H9 (cell line): ENCODE measurements at regions not wholly inside any gene's neighbourhood (a gene's known extent, or its start where the extent isn't known, plus 50 kb on each side); places are given as distances from the start of the nearest gene placed in this dataset.

ENCODE experiments used
- DNase-seq: peaks from one replicate; pipeline ENCODE4 v3.0.0-alpha.2; 2017
- H2AFZ ChIP-seq: one replicate; pipeline ENCODE4 v1.6.1; 2013; ENCODE audit warnings: mild to moderate bottlenecking, low read length, control low read depth, moderate library complexity
- H2AK5ac ChIP-seq: 2 replicates; pipeline ENCODE4 v1.6.1; 2013; ENCODE audit warnings: low read length, control low read depth, mixed read lengths; ENCODE audit not compliant: insufficient read length
- H2BK120ac ChIP-seq: one replicate; pipeline ENCODE4 v1.6.1; 2013; ENCODE audit warnings: low read depth, mild to moderate bottlenecking, low read length, control low read depth, inconsistent platforms; ENCODE audit not compliant: poor library complexity, severe bottlenecking
- H2BK12ac ChIP-seq: 2 replicates; pipeline ENCODE4 v1.6.1; 2013; ENCODE audit warnings: low read length, control low read depth, mixed read lengths, low read depth; ENCODE audit not compliant: insufficient read length
- H2BK15ac ChIP-seq: 2 replicates; pipeline ENCODE4 v1.6.1; 2013; ENCODE audit warnings: low read depth, low read length, control low read depth
- H2BK20ac ChIP-seq: one replicate; pipeline ENCODE4 v1.6.1; 2013; ENCODE audit warnings: low read depth, mild to moderate bottlenecking, low read length, control low read depth, inconsistent platforms; ENCODE audit not compliant: poor library complexity, severe bottlenecking
- H2BK5ac ChIP-seq: 2 replicates; pipeline ENCODE4 v1.6.1; 2013; ENCODE audit warnings: low read length, control low read depth, mixed read lengths; ENCODE audit not compliant: insufficient read length
- H3K14ac ChIP-seq: 2 replicates; pipeline ENCODE4 v1.6.1; 2013; ENCODE audit warnings: low read length, control low read depth; ENCODE audit not compliant: insufficient read depth
- H3K18ac ChIP-seq: 2 replicates; pipeline ENCODE4 v1.6.1; 2013; ENCODE audit warnings: low read depth, mild to moderate bottlenecking, mixed read lengths, low read length, control low read depth; ENCODE audit not compliant: insufficient read length
- H3K23ac ChIP-seq: 2 replicates; pipeline ENCODE4 v1.6.1; 2013; ENCODE audit warnings: low read length, control low read depth, mixed read lengths, low read depth; ENCODE audit not compliant: insufficient read length
- H3K23me2 ChIP-seq: 2 replicates; pipeline ENCODE4 v1.6.1; 2013; ENCODE audit warnings: low read depth, mild to moderate bottlenecking, mixed read lengths, low read length, control low read depth; ENCODE audit not compliant: insufficient read length, poor library complexity, severe bottlenecking
- H3K27ac ChIP-seq: 2 replicates; pipeline ENCODE4 v1.5.1; 2013; ENCODE audit warnings: low read length, control low read depth, mixed read lengths, low read depth; ENCODE audit not compliant: insufficient read length
- H3K27me3 ChIP-seq: 2 replicates; pipeline ENCODE4 v1.6.1; 2013; ENCODE audit warnings: low read length, control low read depth, inconsistent platforms; ENCODE audit not compliant: insufficient read depth
- H3K4ac ChIP-seq: 2 replicates; pipeline ENCODE4 v1.6.1; 2013; ENCODE audit warnings: low read depth, mild to moderate bottlenecking, control low read depth, inconsistent platforms, low read length, moderate library complexity
- H3K4me1 ChIP-seq: 2 replicates; pipeline ENCODE4 v1.6.1; 2013; ENCODE audit warnings: low read length, control low read depth, inconsistent platforms; ENCODE audit not compliant: insufficient read depth
- H3K4me2 ChIP-seq: 2 replicates; pipeline ENCODE4 v1.6.1; 2013; ENCODE audit warnings: low read length, control low read depth, mixed read lengths; ENCODE audit not compliant: insufficient read length, insufficient read depth
- H3K56ac ChIP-seq: 2 replicates; pipeline ENCODE4 v1.6.1; 2013; ENCODE audit warnings: low read depth, mild to moderate bottlenecking, mixed read lengths, low read length, control low read depth; ENCODE audit not compliant: insufficient read length
- H3K79me1 ChIP-seq: 2 replicates; pipeline ENCODE4 v1.6.1; 2013; ENCODE audit warnings: low read depth, mild to moderate bottlenecking, moderate library complexity, low read length, control low read depth, inconsistent platforms; ENCODE audit not compliant: insufficient read depth, poor library complexity, severe bottlenecking
- H3K79me2 ChIP-seq: 2 replicates; pipeline ENCODE4 v1.6.1; 2013; ENCODE audit warnings: low read length, control low read depth, inconsistent platforms; ENCODE audit not compliant: insufficient read depth
- H3K9ac ChIP-seq: 2 replicates; pipeline ENCODE4 v1.6.1; 2013; ENCODE audit warnings: low read length, control low read depth, mixed read lengths; ENCODE audit not compliant: insufficient read length; ENCODE audit errors: extremely low read depth
- H3K9me3 ChIP-seq: one replicate; pipeline ENCODE4 v1.6.1; 2013; ENCODE audit warnings: low read depth, low read length, inconsistent platforms; ENCODE audit not compliant: control insufficient read depth
- H3T11ph ChIP-seq: one replicate; pipeline ENCODE4 v1.6.1; 2013; ENCODE audit warnings: mild to moderate bottlenecking, low read length, control low read depth, inconsistent platforms
- H4K20me1 ChIP-seq: one replicate; pipeline ENCODE4 v1.6.1; 2013; ENCODE audit not compliant: control insufficient read depth, insufficient read length, insufficient read depth
- H4K5ac ChIP-seq: 2 replicates; pipeline ENCODE4 v1.6.1; 2013; ENCODE audit warnings: low read depth, mild to moderate bottlenecking, mixed read lengths, low read length, control low read depth; ENCODE audit not compliant: insufficient read length
- H4K8ac ChIP-seq: replicated peaks from 2 replicates; pipeline ENCODE4 v1.6.1; 2013; ENCODE audit warnings: low read length, control low read depth, mixed read lengths, low read depth; ENCODE audit not compliant: insufficient read length
- H4K91ac ChIP-seq: 2 replicates; pipeline ENCODE4 v1.6.1; 2013; ENCODE audit warnings: low read depth, mild to moderate bottlenecking, moderate library complexity, mixed read lengths, low read length, control low read depth; ENCODE audit not compliant: insufficient read length
- H3K27ac Mint-ChIP-seq, 3 experiments: 2 replicates in 2 of 3; 3 replicates in 1 of 3; pipeline ENCODE4 v1.8.0; 2020 to 2021; ENCODE audit warnings: mixed read lengths in 3 of 3, mild to moderate bottlenecking in 1 of 3, moderate library complexity in 1 of 3
- H3K27me3 Mint-ChIP-seq: 2 replicates; pipeline ENCODE4 v1.8.0; 2021; ENCODE audit warnings: low read depth, mild to moderate bottlenecking, moderate library complexity, mixed read lengths
- H3K36me3 Mint-ChIP-seq, 3 experiments: 2 replicates in 2 of 3; 3 replicates in 1 of 3; pipeline ENCODE4 v1.8.0; 2020 to 2021; ENCODE audit warnings: low read depth in 3 of 3, mixed read lengths in 3 of 3; ENCODE audit not compliant: insufficient read depth in 1 of 3
- H3K4me1 Mint-ChIP-seq, 2 experiments: 2 replicates each; pipeline ENCODE4 v1.8.0; 2020; ENCODE audit warnings: mixed read lengths in 2 of 2
- H3K4me3 Mint-ChIP-seq, 2 experiments: 2 replicates in 1 of 2; 3 replicates in 1 of 2; pipeline ENCODE4 v1.8.0; 2020 to 2021; ENCODE audit warnings: mild to moderate bottlenecking in 2 of 2, mixed read lengths in 2 of 2, moderate library complexity in 1 of 2
- H3K9me3 Mint-ChIP-seq, 2 experiments: 2 replicates in 1 of 2; 3 replicates in 1 of 2; pipeline ENCODE4 v1.8.0; 2020; ENCODE audit warnings: mild to moderate bottlenecking in 2 of 2, mixed read lengths in 2 of 2, moderate library complexity in 1 of 2
- CTCF ChIP-seq: fragments of 200-600 bp; sonication (generic); conservative IDR thresholded peaks from 3 replicates; pipeline ENCODE4 v1.8.0; 2021; ENCODE audit warnings: antibody characterized with exemption, mild to moderate bottlenecking
- WGBS: extraction: QIAGEN DNeasy Blood & Tissue Kit; methylation state at CpG from one replicate; pipeline ENCODE4 v1.1.7; 2013; ENCODE audit warnings: missing lambda C conversion rate, low lambda C conversion rate, mixed read lengths; ENCODE audit not compliant: insufficient read length; ENCODE audit errors: extremely low coverage; 5-methylcytosine and 5-hydroxymethylcytosine counted together

GRCh38 chr20:40307268-40307667 lies 381.8 kb downstream of the MAFB start:
- WGBS, result no CpG with 5 or more reads among the region's 3 CpGs
- Mint-ChIP-seq H3K9me3 (no peaks in the 10 kb centered on the region), H3K27ac (no peak overlapping the region), H3K4me3 (no peak overlapping the region), H3K4me1 (peaks cover 15 to 16% of the 10 kb centered on the region in 2 experiments), H3K36me3 (no peaks in the 10 kb centered on the region), H3K27me3 (no peaks in the 10 kb centered on the region; the same call in 1 of the 2 replicates)
- H2BK15ac ChIP-seq, result no peak overlapping the region
- no peak overlapping the region for H4K8ac ChIP-seq
- H2BK120ac ChIP-seq, result no peak overlapping the region
- no peaks in the 10 kb centered on the region for H3K79me1 ChIP-seq
- no peak overlapping the region for H2BK12ac ChIP-seq
- no peak for TF ChIP-seq CTCF
- no peak overlapping the region for H3K4me2 ChIP-seq
- H3K18ac ChIP-seq, result no peak overlapping the region
- no peak overlapping the region for H3K14ac ChIP-seq
- H4K5ac ChIP-seq, result no peak overlapping the region
- H2AFZ ChIP-seq, result no peak overlapping the region
- DNase-seq, result no peak
- no peak overlapping the region for H3K23ac ChIP-seq
- H4K91ac ChIP-seq, result no peak overlapping the region
- no peaks in the 10 kb centered on the region for H3K23me2 ChIP-seq
- H3K56ac ChIP-seq, result no peak overlapping the region
- peaks cover 4% of the 10 kb centered on the region; the same call in 1 of the 2 replicates for H3K4me1 ChIP-seq
- H3K9me3 ChIP-seq, result no peaks in the 10 kb centered on the region
- no peak overlapping the region for H2AK5ac ChIP-seq
- H2BK5ac ChIP-seq, result no peak overlapping the region
- no peaks in the 10 kb centered on the region for H4K20me1 ChIP-seq
- no peak overlapping the region for H3T11ph ChIP-seq
- H3K27me3 ChIP-seq, result no peaks in the 10 kb centered on the region; the same call in 1 of the 2 replicates
- H3K27ac ChIP-seq, result no peak overlapping the region
- H3K79me2 ChIP-seq, result no peaks in the 10 kb centered on the region
- no peak overlapping the region for H3K4ac ChIP-seq
- H3K9ac ChIP-seq, result no peak overlapping the region
- no peak overlapping the region for H2BK20ac ChIP-seq
